BLaER1 treated with 17β-estradiol and CSF1 and Interleukin-3, amounts not matched to agents 10 nM and 100 nM (cell line): ENCODE measurements at regions not wholly inside any gene's neighbourhood (a gene's known extent, or its start where the extent isn't known, plus 50 kb on each side); places are given as distances from the start of the nearest gene placed in this dataset.

Experiments used
- H3K27ac ChIP-seq, 11 experiments: shearing (Covaris generic); formaldehyde crosslinking; 2 replicates each; pipeline ENCODE4 v1.8.1; 2022
- H3K27me3 ChIP-seq, 11 experiments: shearing (Covaris generic); formaldehyde crosslinking; 2 replicates each; pipeline ENCODE4 v1.8.1; 2022
- H3K36me3 ChIP-seq, 11 experiments: shearing (Covaris generic); formaldehyde crosslinking; 2 replicates each; pipeline ENCODE4 v1.8.1; 2022
- H3K4me1 ChIP-seq, 10 experiments: shearing (Covaris generic); formaldehyde crosslinking; 2 replicates each; pipeline ENCODE4 v1.8.1; 2022
- H3K4me2 ChIP-seq, 11 experiments: shearing (Covaris generic); formaldehyde crosslinking; 2 replicates each; pipeline ENCODE4 v1.8.1; 2022
- H3K4me3 ChIP-seq, 10 experiments: shearing (Covaris generic); formaldehyde crosslinking; 2 replicates each; pipeline ENCODE4 v1.8.1; 2022
- H3K9ac ChIP-seq, 11 experiments: shearing (Covaris generic); formaldehyde crosslinking; 2 replicates each; pipeline ENCODE4 v1.8.1; 2022
- H3K9me3 ChIP-seq, 11 experiments: shearing (Covaris generic); formaldehyde crosslinking; replicated peaks in 1 of 11; 2 replicates each; pipeline ENCODE4 v1.8.1; 2022
- H4K20me1 ChIP-seq, 11 experiments: shearing (Covaris generic); formaldehyde crosslinking; 2 replicates each; pipeline ENCODE4 v1.8.1; 2022
- Cebpa-rat ChIP-seq, 11 experiments: shearing (Covaris generic); IDR thresholded peaks; 2 replicates each; pipeline ENCODE4 v1.8.1; 2022

DNA sequence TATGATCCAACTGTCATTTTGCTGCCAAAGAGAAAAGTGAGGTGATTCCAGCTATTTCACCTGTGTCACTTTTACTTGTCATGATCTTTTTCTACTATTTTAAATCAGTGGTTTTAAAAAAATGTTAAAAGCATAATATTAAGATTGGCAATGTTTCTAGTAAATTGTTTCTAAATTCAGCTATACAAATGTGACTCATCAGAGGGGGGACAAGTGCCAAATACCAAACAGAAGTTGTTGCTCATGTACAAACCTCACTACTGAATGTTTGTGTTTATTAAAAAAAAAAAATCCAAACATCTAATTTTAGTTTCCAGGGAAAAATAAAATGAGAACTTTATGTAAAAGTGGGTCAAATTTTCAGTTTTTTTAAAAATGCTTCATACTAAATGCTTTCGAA, 346.2 kb upstream of the SNX7 start:
- Histone ChIP-seq H3K36me3 (no peaks in the 10 kb centered on the region), H4K20me1 (no peaks in the 10 kb centered on the region), H3K27ac (no peak overlapping the region), H3K4me2 (peak overlapping the region in 4 of 11 experiments; percentile 16 to 72 (median 54); a peak in 8 of 22 replicates), H3K4me1 (peaks cover 0 to 28% (median 4%) of the 10 kb centered on the region in 10 experiments; a peak in 8 of 20 replicates), H3K9ac (no peak overlapping the region), H3K27me3 (no peaks in the 10 kb centered on the region), H3K4me3 (no peak overlapping the region), H3K9me3 (peaks cover 0 to 2% (median 0%) of the 10 kb centered on the region in 11 experiments; a peak in 3 of 22 replicates)
- no peak for TF ChIP-seq Cebpa-rat (IDR thresholded peaks at IDR 0.05)

GRCh38 chr1:98314601-98315000, 346.9 kb upstream of the SNX7 start:
- Histone ChIP-seq H3K4me2 (peak overlapping the region in 2 of 11 experiments; percentile 19 to 72; a peak in 2 of 22 replicates), H3K9me3 (no peaks in the 10 kb centered on the region), H3K9ac (no peak overlapping the region), H3K4me1 (peaks cover 0 to 35% (median 4%) of the 10 kb centered on the region in 10 experiments; a peak in 8 of 20 replicates), H3K27ac (no peak overlapping the region), H4K20me1 (no peaks in the 10 kb centered on the region), H3K27me3 (no peaks in the 10 kb centered on the region), H3K36me3 (no peaks in the 10 kb centered on the region), H3K4me3 (no peak overlapping the region)
- no peak for TF ChIP-seq Cebpa-rat (IDR thresholded peaks at IDR 0.05)

DNA sequence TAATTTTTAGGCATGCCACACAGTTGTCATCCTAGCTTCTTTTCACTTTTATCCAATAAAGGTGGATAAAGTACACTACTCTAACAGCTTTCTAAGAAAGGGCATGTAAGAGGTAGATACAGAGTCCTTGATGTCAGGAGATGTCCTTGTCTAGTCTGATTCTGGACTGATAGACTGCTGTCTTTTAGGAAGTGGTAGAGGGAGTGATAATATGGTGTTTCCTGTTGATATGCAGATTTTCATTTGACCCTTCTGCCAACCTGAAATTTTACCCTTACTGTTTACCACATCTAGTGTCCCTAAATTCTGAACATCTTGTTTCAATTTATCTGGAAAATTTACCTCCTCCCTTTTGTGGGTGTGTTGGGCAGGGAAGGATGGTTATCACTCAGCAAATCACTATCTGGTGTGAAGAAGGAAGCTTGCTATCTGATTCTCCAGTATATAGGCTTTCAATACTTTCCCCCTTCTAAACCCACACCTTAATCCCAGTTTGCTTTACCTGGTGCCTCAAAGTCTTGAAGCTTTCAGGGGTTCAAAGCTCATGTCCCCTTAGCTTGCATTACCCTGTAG, 354.9 kb upstream of the SNX7 start:
- TF ChIP-seq Cebpa-rat (IDR thresholded peaks at IDR 0.05): no peak

GRCh38 chr1:98305362-98305761, 356.2 kb upstream of the SNX7 start:
- H4K20me1 ChIP-seq: no peaks in the 10 kb centered on the region
- no peak overlapping the region for H3K4me3 ChIP-seq
- TF ChIP-seq Cebpa-rat (IDR thresholded peaks at IDR 0.05): no peak

More for the DNA sequence above, 354.9 kb upstream of the SNX7 start:
- Histone ChIP-seq H3K4me1 (peaks cover 0 to 21% (median 0%) of the 10 kb centered on the region in 10 experiments; a peak in 8 of 20 replicates), H3K9ac (no peak overlapping the region), H4K20me1 (no peaks in the 10 kb centered on the region), H3K27ac (no peak overlapping the region), H3K27me3 (no peaks in the 10 kb centered on the region), H3K4me2 (peak overlapping the region in 4 of 11 experiments; percentile 12 to 47 (median 42); a peak in 4 of 22 replicates), H3K4me3 (no peak overlapping the region), H3K36me3 (no peaks in the 10 kb centered on the region), H3K9me3 (no peaks in the 10 kb centered on the region; a peak in 1 of 22 replicates)

GRCh38 chr1:98304888-98305287, 356.6 kb upstream of the SNX7 start:
- Histone ChIP-seq H3K27me3 (no peaks in the 10 kb centered on the region), H3K4me1 (peaks cover 0 to 10% (median 0%) of the 10 kb centered on the region in 10 experiments; a peak in 8 of 20 replicates), H3K27ac (no peak overlapping the region), H4K20me1 (no peaks in the 10 kb centered on the region), H3K4me2 (no peak overlapping the region), H3K9me3 (no peaks in the 10 kb centered on the region; a peak in 1 of 22 replicates), H3K9ac (no peak overlapping the region), H3K4me3 (no peak overlapping the region), H3K36me3 (no peaks in the 10 kb centered on the region)
- TF ChIP-seq Cebpa-rat (IDR thresholded peaks at IDR 0.05): no peak

More at GRCh38 chr1:98305362-98305761, 356.2 kb upstream of the SNX7 start:
- Histone ChIP-seq H3K27me3 (no peaks in the 10 kb centered on the region), H3K9me3 (no peaks in the 10 kb centered on the region; a peak in 1 of 22 replicates), H3K4me1 (peaks cover 0 to 15% (median 0%) of the 10 kb centered on the region in 10 experiments; a peak in 8 of 20 replicates), H3K9ac (no peak overlapping the region), H3K27ac (no peak overlapping the region), H3K4me2 (no peak overlapping the region), H3K36me3 (no peaks in the 10 kb centered on the region)

- no peak overlapping the region for H3K27ac ChIP-seq
- no peaks in the 10 kb centered on the region for H3K4me1 ChIP-seq
- no peak overlapping the region for H3K9ac ChIP-seq
- no peaks in the 10 kb centered on the region for H3K36me3 ChIP-seq
- no peak overlapping the region for H3K4me3 ChIP-seq
- H3K9me3 ChIP-seq: no peaks in the 10 kb centered on the region
- H3K27me3 ChIP-seq: no peaks in the 10 kb centered on the region
- no peak for TF ChIP-seq Cebpa-rat (IDR thresholded peaks at IDR 0.05)
- no peak overlapping the region for H3K4me2 ChIP-seq
- H4K20me1 ChIP-seq: no peaks in the 10 kb centered on the region
Measured at GRCh38 chr1:98299861-98300260, 361.7 kb upstream of the SNX7 start.

DNA sequence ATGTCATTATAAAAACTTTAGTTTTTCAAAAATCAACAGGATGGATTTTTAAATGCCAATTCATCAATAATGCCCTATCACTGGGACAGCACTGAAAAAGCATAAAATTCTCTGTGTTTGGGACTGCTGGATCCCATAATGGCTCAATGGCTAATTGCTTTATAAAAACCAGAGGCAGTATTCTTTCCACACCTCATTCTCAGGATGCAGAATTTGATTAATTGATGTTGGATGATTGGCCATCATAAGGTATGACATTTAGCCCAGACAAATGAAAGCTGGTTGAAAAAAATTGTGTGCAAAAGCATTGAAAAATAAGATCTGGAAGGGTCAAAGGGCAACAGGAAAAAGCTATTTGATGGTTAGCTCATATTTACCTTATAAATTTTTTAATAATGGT, 362.2 kb upstream of the SNX7 start:
- H3K9me3 ChIP-seq: no peaks in the 10 kb centered on the region

GRCh38 chr1:98298319-98298718, 363.2 kb upstream of the SNX7 start:
- no peak overlapping the region for H3K27ac ChIP-seq
- H3K4me2 ChIP-seq: no peak overlapping the region
- no peaks in the 10 kb centered on the region for H3K27me3 ChIP-seq
- no peak overlapping the region for H3K4me3 ChIP-seq
- no peaks in the 10 kb centered on the region for H3K9me3 ChIP-seq
- no peaks in the 10 kb centered on the region for H3K36me3 ChIP-seq
- H3K9ac ChIP-seq: no peak overlapping the region
- H4K20me1 ChIP-seq: no peaks in the 10 kb centered on the region
- no peaks in the 10 kb centered on the region for H3K4me1 ChIP-seq
- no peak for TF ChIP-seq Cebpa-rat (IDR thresholded peaks at IDR 0.05)

More for the DNA sequence above, 362.2 kb upstream of the SNX7 start:
- no peak overlapping the region for H3K4me2 ChIP-seq
- H3K36me3 ChIP-seq: no peaks in the 10 kb centered on the region
- H3K27me3 ChIP-seq: no peaks in the 10 kb centered on the region
- H4K20me1 ChIP-seq: no peaks in the 10 kb centered on the region
- no peak overlapping the region for H3K4me3 ChIP-seq
- no peak for TF ChIP-seq Cebpa-rat (IDR thresholded peaks at IDR 0.05)
- H3K4me1 ChIP-seq: no peaks in the 10 kb centered on the region
- H3K9ac ChIP-seq: no peak overlapping the region
- no peak overlapping the region for H3K27ac ChIP-seq

DNA sequence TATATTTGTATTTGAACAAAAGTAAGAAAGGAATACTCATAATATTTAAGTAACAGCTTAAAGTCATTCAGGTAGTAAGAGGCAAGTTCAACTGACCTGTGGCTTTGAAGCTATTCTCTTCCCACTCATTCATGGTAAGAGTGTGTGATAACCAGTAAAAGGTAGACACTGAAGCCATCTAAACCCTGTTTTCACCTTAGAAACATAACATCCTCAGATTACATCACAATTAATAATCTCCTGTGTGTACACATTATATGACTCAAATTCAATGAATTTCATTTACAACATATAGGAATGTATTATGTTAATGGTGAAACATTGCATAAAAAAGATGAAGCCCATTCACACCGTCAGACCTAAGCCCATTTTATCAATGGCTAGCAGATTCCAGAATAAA, 364.8 kb upstream of the SNX7 start:
- Histone ChIP-seq H3K27ac (no peak overlapping the region), H3K36me3 (no peaks in the 10 kb centered on the region), H3K4me1 (no peaks in the 10 kb centered on the region), H4K20me1 (no peaks in the 10 kb centered on the region), H3K27me3 (no peaks in the 10 kb centered on the region), H3K9ac (no peak overlapping the region), H3K4me3 (no peak overlapping the region), H3K4me2 (no peak overlapping the region), H3K9me3 (no peaks in the 10 kb centered on the region)
- no peak for TF ChIP-seq Cebpa-rat (IDR thresholded peaks at IDR 0.05)

DNA sequence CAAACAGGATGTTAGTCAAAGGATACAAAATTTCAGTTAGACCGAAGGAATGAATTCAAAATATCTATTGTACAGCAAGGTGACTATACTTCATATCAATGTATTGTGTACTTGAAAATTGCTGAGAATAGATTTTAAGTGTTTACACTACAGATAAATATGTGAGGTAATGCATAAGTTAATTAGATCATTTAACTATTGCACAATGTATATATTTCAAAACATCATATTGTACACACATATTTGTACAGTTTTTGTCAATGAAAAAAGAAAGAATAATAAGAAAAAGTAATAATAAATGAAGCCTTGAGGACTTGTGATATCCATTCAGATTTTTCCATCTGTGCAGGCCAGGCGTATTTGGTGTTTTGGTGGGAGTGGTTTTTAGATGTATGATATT, 367.4 kb upstream of the SNX7 start:
- Histone ChIP-seq H3K27ac (no peak overlapping the region), H3K9me3 (no peaks in the 10 kb centered on the region), H4K20me1 (no peaks in the 10 kb centered on the region), H3K4me2 (no peak overlapping the region), H3K9ac (no peak overlapping the region), H3K27me3 (no peaks in the 10 kb centered on the region), H3K4me3 (no peak overlapping the region), H3K4me1 (no peaks in the 10 kb centered on the region), H3K36me3 (no peaks in the 10 kb centered on the region)
- TF ChIP-seq Cebpa-rat (IDR thresholded peaks at IDR 0.05): no peak
